HCT116 (cell line): ENCODE measurements at regions not wholly inside any gene's neighbourhood (a gene's known extent, or its start where the extent isn't known, plus 50 kb on each side); places are given as distances from the start of the nearest gene placed in this dataset.

Experiments
- ATAC-seq: fragments of 200-7000 bp; cut with Tn5 transposase; 2 replicates; pipeline ENCODE4 v1.9.1; 2020; ENCODE audit warnings: mild to moderate bottlenecking, moderate library complexity
- BruUV-seq: library from RNA; stranded (reverse); fragments of 400-500 nt; replicated peaks from 2 replicates; lab custom pipeline; 2021; lab: Mats Ljungman, UMichigan
- CTCF ChIA-PET: fragments of 300-600 bp; sonication (Branson Sonifier 250); formaldehyde crosslinking; loops from one replicate; lab custom pipeline; 2021; ENCODE audit warnings: antibody characterized with exemption; lab: Charles Lee
- POLR2A ChIA-PET: fragments of 300-600, 350-600 bp; sonication (Branson Sonifier 250); formaldehyde crosslinking; loops from one replicate; lab custom pipeline; 2021; ENCODE audit warnings: antibody characterized with exemption; lab: Charles Lee
- RAD21 ChIA-PET, 2 experiments: fragments of 300-600 bp; sonication (Branson Sonifier 250); formaldehyde crosslinking; loops; one replicate each; lab custom pipeline; 2023; ENCODE audit warnings: low total read pairs in 2 of 2; ENCODE audit not compliant: uncharacterized antibody in 2 of 2, unreplicated experiment in 2 of 2, low non-redundant PET in 1 of 2; lab: Charles Lee
- DNase-seq: peaks from one replicate; pipeline ENCODE4 v3.0.0-alpha.2; 2010; ENCODE audit warnings: low read depth, low spot score
- H2AFZ ChIP-seq: fragments of 200-600 bp; shearing (Covaris generic), sonication (generic); 2 replicates; pipeline ENCODE4 v1.6.1; 2017; ENCODE audit warnings: low read depth, mixed run types, mixed read lengths, antibody characterized with exemption, low read length; ENCODE audit not compliant: poor library complexity, severe bottlenecking
- H3K27ac ChIP-seq: 2 replicates; pipeline ENCODE4 v1.5.1; 2012; ENCODE audit warnings: low read depth, low read length
- H3K27me3 ChIP-seq: fragments of 200-600 bp; sonication (generic); 2 replicates; pipeline ENCODE4 v1.6.1; 2016; ENCODE audit warnings: mixed run types, low read length, mixed read lengths; ENCODE audit not compliant: insufficient read depth
- H3K36me3 ChIP-seq, 2 experiments: fragments of 200-500 bp in 1 of 2; fragments of 200-600 bp in 1 of 2; sonication (Bioruptor generic) in 1 of 2; sonication (generic) in 1 of 2; 2 replicates each; pipeline versions ENCODE4 v1.5.1 to v1.6.1; 2014 to 2016; ENCODE audit warnings: low read length in 2 of 2, inconsistent platforms in 1 of 2, mixed read lengths in 1 of 2, mixed run types in 1 of 2; ENCODE audit not compliant: insufficient read depth in 2 of 2, control insufficient read depth in 1 of 2
- H3K4me1 ChIP-seq, 2 experiments: fragments of 200-600 bp in 1 of 2; sonication (generic) in 1 of 2; 2 replicates each; pipeline versions ENCODE4 v1.5.1 to v1.6.1; 2012 to 2017; ENCODE audit warnings: low read length in 2 of 2, inconsistent platforms in 1 of 2, mild to moderate bottlenecking in 1 of 2, mixed read lengths in 1 of 2, mixed run types in 1 of 2, moderate library complexity in 1 of 2; ENCODE audit not compliant: insufficient read depth in 2 of 2, control insufficient read depth in 1 of 2
- H3K4me2 ChIP-seq: fragments of 200-600 bp; sonication (generic); 2 replicates; pipeline ENCODE4 v1.6.1; 2017; ENCODE audit warnings: mixed run types, low read length, mixed read lengths
- H3K4me3 ChIP-seq, 2 experiments: fragments of 200-600 bp in 1 of 2; sonication (generic) in 1 of 2; replicated peaks in 1 of 2; 2 replicates each; pipeline ENCODE4 v1.5.1; 2011 to 2016; ENCODE audit warnings: low read length in 2 of 2, control low read depth in 1 of 2, low read depth in 1 of 2, mild to moderate bottlenecking in 1 of 2, mixed read lengths in 1 of 2, mixed run types in 1 of 2
- H3K79me2 ChIP-seq: fragments of 200-600 bp; sonication (generic); 2 replicates; pipeline ENCODE4 v1.6.1; 2017; ENCODE audit warnings: mild to moderate bottlenecking, mixed run types, low read length, moderate library complexity, mixed read lengths; ENCODE audit not compliant: insufficient read depth
- H3K9ac ChIP-seq: fragments of 200-600 bp; sonication (generic); 2 replicates; pipeline ENCODE4 v1.6.1; 2016; ENCODE audit warnings: low read length, mixed read lengths
- H3K9me2 ChIP-seq: fragments of 200-600 bp; sonication (generic), shearing (Covaris generic); 2 replicates; pipeline ENCODE4 v1.6.1; 2017; ENCODE audit warnings: mixed run types, mild to moderate bottlenecking, moderate library complexity; ENCODE audit not compliant: insufficient read depth
- H3K9me3 ChIP-seq, 2 experiments: fragments of 200-500 bp in 1 of 2; fragments of 200-600 bp in 1 of 2; sonication (Bioruptor generic) in 1 of 2; sonication (generic) in 1 of 2; 2 replicates each; pipeline ENCODE4 v1.6.1; 2014 to 2017; ENCODE audit warnings: low read length in 2 of 2, mixed read lengths in 2 of 2, inconsistent platforms in 1 of 2, low read depth in 1 of 2, mild to moderate bottlenecking in 1 of 2, mixed run types in 1 of 2, moderate library complexity in 1 of 2; ENCODE audit not compliant: control insufficient read depth in 1 of 2, insufficient read depth in 1 of 2
- H4K20me1 ChIP-seq: fragments of 200-600 bp; sonication (generic), shearing (Covaris generic); 2 replicates; pipeline ENCODE4 v1.6.1; 2017; ENCODE audit warnings: mixed run types, mild to moderate bottlenecking, moderate library complexity; ENCODE audit not compliant: insufficient read depth
- CEBPB ChIP-seq: IDR thresholded peaks from 2 replicates; pipeline ENCODE4 v1.6.1; 2012; ENCODE audit warnings: low read depth
- CTCF ChIP-seq, 3 experiments: fragments of 200-600 bp in 1 of 3; sonication (generic) in 1 of 3; IDR thresholded peaks in 2 of 3; conservative IDR thresholded peaks in 1 of 3; 2 replicates each; pipeline ENCODE4 v1.5.1; 2012 to 2017; ENCODE audit warnings: low read depth in 2 of 3, low read length in 2 of 3, antibody characterized with exemption in 1 of 3, borderline replicate concordance in 1 of 3, control low read depth in 1 of 3, mild to moderate bottlenecking in 1 of 3, mixed read lengths in 1 of 3, mixed run types in 1 of 3, moderate library complexity in 1 of 3; ENCODE audit not compliant: insufficient read depth in 1 of 3
- EZH2 ChIP-seq: fragments of 200-600 bp; sonication (generic); IDR thresholded peaks from 2 replicates; pipeline ENCODE4 v1.6.1; 2017; ENCODE audit warnings: antibody characterized with exemption, mixed run types
- FOSL1 ChIP-seq: IDR thresholded peaks from 2 replicates; pipeline ENCODE4 v1.6.1; 2012; ENCODE audit warnings: low read depth
- intact Hi-C: fragments of 100-400 bp; cut with micrococcal nuclease; formaldehyde crosslinking; loops from 2 replicates; pipeline ENCODE4 v1.10.0; 2022

GRCh38 chr4:3668825-3669552 is 97.2 kb upstream of the ADRA2C start:
- RAD21 ChIA-PET: no interaction called here

More at GRCh38 chr4:3668825-3669552, 97.2 kb upstream of the ADRA2C start:
- Histone ChIP-seq H2AFZ (no peak overlapping the region), H3K9me3 (no peaks in the 10 kb centered on the region; a peak in 1 of 4 replicates), H3K4me1 (peaks cover 13 to 15% of the 10 kb centered on the region in 2 experiments), H3K36me3 (no peaks in the 10 kb centered on the region), H3K27ac (no peak overlapping the region), H3K27me3 (no peaks in the 10 kb centered on the region), H3K4me2 (no peak overlapping the region), H3K79me2 (no peaks in the 10 kb centered on the region), H4K20me1 (no peaks in the 10 kb centered on the region), H3K9me2 (no peaks in the 10 kb centered on the region), H3K9ac (no peak overlapping the region), H3K4me3 (no peak overlapping the region)
- no peak for DNase-seq
- POLR2A ChIA-PET: no interaction called here
- CTCF ChIA-PET: no interaction called here
- no TSS peak for BruUV-seq
- intact Hi-C loops: no loop called here
- TF ChIP-seq CEBPB (no peak), CTCF (IDR thresholded peaks at IDR 0.05 in 2 of 3, conservative IDR thresholded peaks at IDR 0.05 in 1 of 3; ENCODE audit: borderline replicate concordance in 1 of 3, insufficient read depth in 1 of 3, low read depth in 2 of 3, low read length in 2 of 3) (0 out of 6 replicates have a peak, but pooled peaks of 1 of the 3 experiments have one; percentile 3), EZH2 (no peak), FOSL1 (no peak)
- no peak for ATAC-seq
